SK-N-SH treated with all-trans-retinoic acid at 6 μM for 48 hours (cell line): ENCODE measurements at regions not wholly inside any gene's neighbourhood (a gene's known extent, or its start where the extent isn't known, plus 50 kb on each side); places are given as distances from the start of the nearest gene placed in this dataset.

ENCODE experiments used
- ARNTL ChIP-seq: fragments of 450-650 bp; formaldehyde crosslinking; IDR thresholded peaks from 2 replicates; pipeline ENCODE4 v1.5.0; 2020; ENCODE audit warnings: low read depth, mild to moderate bottlenecking, moderate library complexity, borderline replicate concordance
- CREB5 ChIP-seq: fragments of 250-450 bp; sonication (Bioruptor Pico); IDR thresholded peaks from 2 replicates; pipeline ENCODE4 v1.5.1; 2020; ENCODE audit warnings: low read depth, mild to moderate bottlenecking, moderate library complexity
- CSRNP3 ChIP-seq: fragments of 250-450 bp; sonication (Bioruptor Pico); IDR thresholded peaks from 2 replicates; pipeline ENCODE4 v1.5.1; 2021; ENCODE audit warnings: mild to moderate bottlenecking, moderate library complexity
- PATZ1 ChIP-seq: fragments of 250-450 bp; sonication (Bioruptor Pico); IDR thresholded peaks from 2 replicates; pipeline ENCODE4 v1.8.0; 2020; ENCODE audit warnings: mild to moderate bottlenecking, moderate library complexity, borderline replicate concordance
- RARB ChIP-seq: fragments of 250-450 bp; sonication (Bioruptor Pico); IDR thresholded peaks from 2 replicates; pipeline ENCODE4 v1.8.0; 2021; ENCODE audit warnings: mild to moderate bottlenecking, moderate library complexity
- SNAI2 ChIP-seq: fragments of 250-450 bp; sonication (Bioruptor Pico); IDR thresholded peaks from 2 replicates; pipeline ENCODE4 v1.5.0; 2020; ENCODE audit warnings: mild to moderate bottlenecking, moderate library complexity
- ZC3H10 ChIP-seq: fragments of 250-450 bp; sonication (Bioruptor Pico); IDR thresholded peaks from 2 replicates; pipeline ENCODE4 v1.5.1; 2021; ENCODE audit warnings: mild to moderate bottlenecking, moderate library complexity
- ZFP3 ChIP-seq: fragments of 250-450 bp; sonication (Bioruptor Pico); IDR thresholded peaks from 2 replicates; pipeline ENCODE4 v1.5.0; 2020; ENCODE audit warnings: mild to moderate bottlenecking, moderate library complexity
- ZFP30 ChIP-seq: fragments of 450-650 bp; formaldehyde crosslinking; IDR thresholded peaks from 2 replicates; pipeline ENCODE4 v1.5.0; 2022; ENCODE audit warnings: mild to moderate bottlenecking, moderate library complexity
- ZNF565 ChIP-seq: fragments of 450-650 bp; formaldehyde crosslinking; conservative IDR thresholded peaks from 2 replicates; pipeline ENCODE4 v1.5.0; 2020; ENCODE audit warnings: low read depth, mild to moderate bottlenecking, moderate library complexity
- ZNF70 ChIP-seq: fragments of 450-650 bp; formaldehyde crosslinking; IDR thresholded peaks from 2 replicates; pipeline ENCODE4 v1.5.0; 2020; ENCODE audit warnings: mild to moderate bottlenecking, moderate library complexity

- TF ChIP-seq ZFP30 (no peak), RARB (CRISPR knock-in tag) (no peak), CSRNP3 (CRISPR knock-in tag) (no peak), CREB5 (CRISPR knock-in tag) (no peak), SNAI2 (CRISPR knock-in tag) (no peak), ZFP3 (CRISPR knock-in tag) (no peak), PATZ1 (CRISPR knock-in tag) (no peak), ZNF70 (CRISPR knock-in tag) (no peak), ZC3H10 (no peak), ARNTL (CRISPR knock-in tag) (no peak), ZNF565 (no peak)
Observed at GRCh38 chr1:13945856-13946255, 245.9 kb downstream of the PRDM2 start.
